PC-3 (cell line): ENCODE measurements at regions not wholly inside any gene's neighbourhood (a gene's known extent, or its start where the extent isn't known, plus 50 kb on each side); places are given as distances from the start of the nearest gene placed in this dataset.
A peak's percentile ranks its signal among the peaks of the same experiment; 100 is the strongest.

Experiments used
- ATAC-seq: fragments of 200-7000 bp; cut with Tn5 transposase; 2 replicates; pipeline ENCODE4 v1.9.1; 2020; ENCODE audit warnings: mild to moderate bottlenecking, moderate library complexity
- BruUV-seq: library from RNA; stranded (reverse); fragments of 400-500 nt; replicated peaks from 2 replicates; lab custom pipeline; 2021; lab: Mats Ljungman, UMichigan
- CTCF ChIA-PET: fragments of 300-600 bp; sonication (Branson Sonifier 250); formaldehyde crosslinking; loops from one replicate; lab custom pipeline; 2022; ENCODE audit warnings: antibody characterized with exemption; lab: Charles Lee
- POLR2A ChIA-PET: fragments of 300-600 bp; sonication (Branson Sonifier 250); formaldehyde crosslinking; loops from one replicate; lab custom pipeline; 2022; ENCODE audit warnings: antibody characterized with exemption; ENCODE audit not compliant: unreplicated experiment; lab: Charles Lee
- DNase-seq: peaks from one replicate; pipeline ENCODE4 v3.0.0-alpha.2; 2015
- H2AFZ ChIP-seq: fragments of 300-600 bp; sonication (generic); 2 replicates; pipeline ENCODE4 v1.6.0; 2016; ENCODE audit warnings: antibody characterized with exemption, low read length
- H3F3A ChIP-seq: fragments of 300-600 bp; sonication (generic); one replicate; pipeline ENCODE4 v1.6.0; 2017; ENCODE audit warnings: antibody characterized with exemption, low read length, control low read depth, mild to moderate bottlenecking; ENCODE audit not compliant: unreplicated experiment
- H3K27ac ChIP-seq: fragments of 300-600 bp; sonication (generic); 2 replicates; pipeline ENCODE4 v1.5.1; 2016; ENCODE audit warnings: mild to moderate bottlenecking, low read length
- H3K27me3 ChIP-seq: fragments of 300-600 bp; sonication (generic); 2 replicates; pipeline ENCODE4 v1.6.1; 2016; ENCODE audit warnings: low read length, mixed read lengths
- H3K36me3 ChIP-seq: fragments of 300-600 bp; sonication (generic); 2 replicates; pipeline ENCODE4 v1.6.1; 2016; ENCODE audit warnings: low read depth, mixed run types, low read length, mixed read lengths
- H3K4me1 ChIP-seq: fragments of 300-600 bp; sonication (generic); 2 replicates; pipeline ENCODE4 v1.5.1; 2016; ENCODE audit warnings: low read length; ENCODE audit not compliant: insufficient read depth
- H3K4me2 ChIP-seq: fragments of 300-600 bp; sonication (generic); 2 replicates; pipeline ENCODE4 v1.6.0; 2016; ENCODE audit warnings: low read length
- H3K4me3 ChIP-seq: fragments of 300-600 bp; sonication (generic); 2 replicates; pipeline ENCODE4 v1.5.1; 2016; ENCODE audit warnings: mild to moderate bottlenecking, low read length, mixed read lengths
- H3K79me2 ChIP-seq: fragments of 300-600 bp; sonication (generic); 2 replicates; pipeline ENCODE4 v1.6.1; 2017; ENCODE audit warnings: low read length, mixed read lengths
- H3K9ac ChIP-seq: fragments of 300-600 bp; sonication (generic); 2 replicates; pipeline ENCODE4 v1.6.0; 2016; ENCODE audit warnings: mild to moderate bottlenecking, low read length
- H3K9me2 ChIP-seq: fragments of 300-600 bp; sonication (generic); replicated peaks from 2 replicates; pipeline ENCODE4 v1.6.1; 2016; ENCODE audit warnings: mixed run types, low read length, mixed read lengths
- H3K9me3 ChIP-seq: fragments of 300-600 bp; sonication (generic); 2 replicates; pipeline ENCODE4 v1.6.1; 2016; ENCODE audit warnings: low read length, mixed read lengths
- H4K20me1 ChIP-seq: fragments of 300-600 bp; sonication (generic); 2 replicates; pipeline ENCODE4 v1.6.1; 2016; ENCODE audit warnings: low read length, mixed read lengths
- EZH2 ChIP-seq: fragments of 300-600 bp; sonication (generic); IDR thresholded peaks from one replicate; pipeline ENCODE4 v1.6.1; 2017; ENCODE audit warnings: antibody characterized with exemption, mild to moderate bottlenecking, low read length; ENCODE audit not compliant: unreplicated experiment
- EZH2phosphoT487 ChIP-seq: fragments of 300-600 bp; sonication (generic); IDR thresholded peaks from 2 replicates; pipeline ENCODE4 v1.6.1; 2018; ENCODE audit warnings: mild to moderate bottlenecking, antibody characterized with exemption, low read length, borderline replicate concordance
- intact Hi-C: fragments of 100-400 bp; cut with micrococcal nuclease; formaldehyde crosslinking; loops from 2 replicates; pipeline ENCODE4 v1.9.0; 2023
- TF ChIP-seq, protein P1 (sequence below): fragments of 300-600 bp; sonication (generic); conservative IDR thresholded peaks from 2 replicates; pipeline ENCODE4 v1.5.1; 2017; ENCODE audit warnings: antibody characterized with exemption, low read depth, mild to moderate bottlenecking, low read length

DNA sequence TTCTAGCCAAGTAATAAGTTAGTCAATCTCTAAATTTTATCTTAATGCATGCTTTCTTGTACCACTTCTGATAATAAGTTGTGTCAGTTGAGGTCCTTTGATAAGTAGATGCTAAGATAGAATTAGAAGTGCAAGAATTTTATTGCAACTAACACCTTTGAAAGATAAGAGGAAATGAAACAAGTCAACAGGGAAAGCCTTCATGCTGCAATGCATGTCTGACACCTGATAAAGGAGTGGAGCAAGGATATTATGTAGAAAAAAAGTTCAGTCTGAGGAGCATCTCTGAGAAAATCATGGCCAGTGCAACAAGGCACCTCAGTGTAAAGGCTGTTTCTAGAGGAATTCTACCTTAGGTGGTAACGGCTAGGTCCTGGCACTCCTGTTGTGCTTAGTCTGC lies 210.7 kb upstream of the PPP1R2C start:
- Histone ChIP-seq H2AFZ (no peak overlapping the region), H3K9me2 (no peaks in the 10 kb centered on the region), H3K9me3 (no peaks in the 10 kb centered on the region), H4K20me1 (no peaks in the 10 kb centered on the region), H3K9ac (no peak overlapping the region), H3K79me2 (no peaks in the 10 kb centered on the region), H3K4me3 (no peak overlapping the region), H3K36me3 (no peaks in the 10 kb centered on the region), H3F3A (no peaks in the 10 kb centered on the region), H3K27ac (no peak overlapping the region), H3K4me1 (no peaks in the 10 kb centered on the region), H3K4me2 (no peak overlapping the region), H3K27me3 (no peaks in the 10 kb centered on the region)
- CTCF ChIA-PET = no interaction called here
- BruUV-seq = no TSS peak
- ATAC-seq (no peak), DNase-seq (no peak)
- POLR2A ChIA-PET = no interaction called here
- intact Hi-C loops = no loop called here
- TF ChIP-seq, protein P1, sequence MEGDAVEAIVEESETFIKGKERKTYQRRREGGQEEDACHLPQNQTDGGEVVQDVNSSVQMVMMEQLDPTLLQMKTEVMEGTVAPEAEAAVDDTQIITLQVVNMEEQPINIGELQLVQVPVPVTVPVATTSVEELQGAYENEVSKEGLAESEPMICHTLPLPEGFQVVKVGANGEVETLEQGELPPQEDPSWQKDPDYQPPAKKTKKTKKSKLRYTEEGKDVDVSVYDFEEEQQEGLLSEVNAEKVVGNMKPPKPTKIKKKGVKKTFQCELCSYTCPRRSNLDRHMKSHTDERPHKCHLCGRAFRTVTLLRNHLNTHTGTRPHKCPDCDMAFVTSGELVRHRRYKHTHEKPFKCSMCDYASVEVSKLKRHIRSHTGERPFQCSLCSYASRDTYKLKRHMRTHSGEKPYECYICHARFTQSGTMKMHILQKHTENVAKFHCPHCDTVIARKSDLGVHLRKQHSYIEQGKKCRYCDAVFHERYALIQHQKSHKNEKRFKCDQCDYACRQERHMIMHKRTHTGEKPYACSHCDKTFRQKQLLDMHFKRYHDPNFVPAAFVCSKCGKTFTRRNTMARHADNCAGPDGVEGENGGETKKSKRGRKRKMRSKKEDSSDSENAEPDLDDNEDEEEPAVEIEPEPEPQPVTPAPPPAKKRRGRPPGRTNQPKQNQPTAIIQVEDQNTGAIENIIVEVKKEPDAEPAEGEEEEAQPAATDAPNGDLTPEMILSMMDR = no peak
- TF ChIP-seq EZH2 (no peak), EZH2phosphoT487 (no peak)

DNA sequence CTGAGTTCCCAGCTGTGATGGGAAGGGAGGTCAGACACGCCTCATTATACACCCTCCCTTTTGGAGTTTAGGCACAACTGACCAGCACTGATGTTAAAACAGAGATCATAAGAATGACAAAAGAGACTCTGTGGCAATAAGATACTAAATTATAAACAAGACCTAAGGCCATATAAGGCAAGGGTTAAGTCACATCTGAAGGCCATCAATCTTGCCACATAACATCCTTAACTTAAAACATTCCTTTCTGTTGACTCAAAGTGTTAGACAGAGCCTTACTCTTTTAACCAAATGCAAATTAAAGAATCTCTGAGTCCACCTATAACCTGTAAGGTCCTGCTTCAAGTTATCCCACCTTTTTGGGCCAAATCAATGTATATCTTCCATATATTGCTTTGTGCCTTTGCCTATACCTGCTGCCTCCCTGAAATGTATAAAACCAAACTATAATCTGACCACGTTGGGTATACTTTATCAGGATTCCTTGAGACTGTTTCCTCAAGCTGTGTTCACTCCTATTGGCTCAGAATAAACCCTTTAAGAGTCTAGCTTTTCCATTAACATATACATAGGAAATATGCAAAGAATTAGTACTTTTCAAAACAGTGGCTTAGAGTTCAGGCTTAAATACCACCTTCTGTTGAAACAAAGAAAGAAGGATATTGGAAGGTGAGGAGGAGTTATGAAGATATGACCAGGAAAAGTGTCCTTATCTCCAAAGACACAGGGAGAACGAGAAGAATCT lies 214.4 kb upstream of the PPP1R2C start:
- no peaks in the 10 kb centered on the region for H3K9me3 ChIP-seq
- no peaks in the 10 kb centered on the region for H4K20me1 ChIP-seq
- POLR2A ChIA-PET = no interaction called here
- no peak overlapping the region for H3K4me3 ChIP-seq
- no peaks in the 10 kb centered on the region for H3K4me1 ChIP-seq
- peak; percentile 46 for DNase-seq
- no peaks in the 10 kb centered on the region for H3K79me2 ChIP-seq
- CTCF ChIA-PET = no interaction called here
- no peaks in the 10 kb centered on the region for H3F3A ChIP-seq
- BruUV-seq = no TSS peak
- intact Hi-C loops = no loop called here
- H3K36me3 ChIP-seq = no peaks in the 10 kb centered on the region
- H3K9ac ChIP-seq = no peak overlapping the region
- no peak overlapping the region for H3K27ac ChIP-seq
- no peak for ATAC-seq
- no peak overlapping the region for H2AFZ ChIP-seq
- TF ChIP-seq EZH2 (no peak), EZH2phosphoT487 (no peak)
- TF ChIP-seq, protein P1 = no peak
- H3K4me2 ChIP-seq = no peak overlapping the region
- no peaks in the 10 kb centered on the region for H3K27me3 ChIP-seq
- no peaks in the 10 kb centered on the region for H3K9me2 ChIP-seq

DNA sequence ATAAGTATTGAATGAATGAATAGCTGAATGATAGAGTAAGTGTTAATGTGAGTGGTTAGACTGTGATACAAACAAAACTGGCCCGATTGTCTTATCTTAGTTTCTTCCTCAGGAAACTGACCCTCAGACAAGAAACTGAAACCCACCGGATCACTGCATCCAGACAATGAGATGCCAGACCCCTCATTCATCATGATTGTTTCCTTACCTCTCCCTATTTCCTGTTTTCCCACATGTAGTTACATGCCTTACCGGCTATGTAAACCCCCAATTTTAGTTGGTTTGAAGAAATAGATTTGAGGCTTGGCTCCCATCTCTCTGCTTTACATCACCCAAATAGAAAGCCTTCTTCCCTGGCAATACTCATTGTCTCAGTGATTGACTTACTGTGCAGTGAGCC lies 218.9 kb upstream of the PPP1R2C start:
- H3K4me3 ChIP-seq = no peak overlapping the region
- TF ChIP-seq, protein P1 = no peak
- TF ChIP-seq EZH2 (no peak), EZH2phosphoT487 (no peak)
- H3K9me3 ChIP-seq = no peaks in the 10 kb centered on the region
- no peaks in the 10 kb centered on the region for H3K36me3 ChIP-seq
- no peak overlapping the region for H3K27ac ChIP-seq
- H4K20me1 ChIP-seq = no peaks in the 10 kb centered on the region
- H3K9ac ChIP-seq = no peak overlapping the region
- DNase-seq (no peak), ATAC-seq (no peak)
- no peaks in the 10 kb centered on the region for H3K4me1 ChIP-seq
- no peak overlapping the region for H3K4me2 ChIP-seq
- no peak overlapping the region for H2AFZ ChIP-seq
- intact Hi-C loops = no loop called here
- H3F3A ChIP-seq = no peaks in the 10 kb centered on the region
- CTCF ChIA-PET = no interaction called here
- H3K9me2 ChIP-seq = no peaks in the 10 kb centered on the region
- H3K27me3 ChIP-seq = no peaks in the 10 kb centered on the region
- no peaks in the 10 kb centered on the region for H3K79me2 ChIP-seq
- POLR2A ChIA-PET = no interaction called here
- BruUV-seq = no TSS peak
